Renal cortical epithelial cell (primary cell): ENCODE measurements at regions not wholly inside any gene's neighbourhood (a gene's known extent, or its start where the extent isn't known, plus 50 kb on each side); places are given as distances from the start of the nearest gene placed in this dataset.

Experiments used
- DNase-seq: peaks from one replicate; pipeline ENCODE4 v3.0.0-alpha.2; 2011; ENCODE audit warnings: low read depth

DNA sequence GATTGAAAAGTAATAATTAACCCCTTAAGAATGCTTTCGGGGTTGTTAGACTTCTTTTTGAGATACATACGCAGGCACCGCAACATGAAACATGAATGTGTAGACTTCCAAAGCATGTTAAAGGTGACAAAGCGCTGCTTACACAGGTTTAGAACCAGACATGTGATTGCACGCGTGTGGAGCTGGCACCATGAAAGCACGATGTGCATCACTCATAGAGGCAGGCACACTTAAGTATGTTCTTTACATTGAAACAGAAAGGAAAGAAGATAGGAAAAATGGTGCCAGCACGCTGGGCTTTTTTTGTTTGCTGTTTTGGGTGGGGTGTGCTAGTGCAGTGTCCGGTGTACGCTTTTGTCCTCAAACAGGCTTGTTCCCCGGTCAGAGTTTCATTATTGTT lies 83.6 kb upstream of the PPARA start:
- no peak for DNase-seq

DNA sequence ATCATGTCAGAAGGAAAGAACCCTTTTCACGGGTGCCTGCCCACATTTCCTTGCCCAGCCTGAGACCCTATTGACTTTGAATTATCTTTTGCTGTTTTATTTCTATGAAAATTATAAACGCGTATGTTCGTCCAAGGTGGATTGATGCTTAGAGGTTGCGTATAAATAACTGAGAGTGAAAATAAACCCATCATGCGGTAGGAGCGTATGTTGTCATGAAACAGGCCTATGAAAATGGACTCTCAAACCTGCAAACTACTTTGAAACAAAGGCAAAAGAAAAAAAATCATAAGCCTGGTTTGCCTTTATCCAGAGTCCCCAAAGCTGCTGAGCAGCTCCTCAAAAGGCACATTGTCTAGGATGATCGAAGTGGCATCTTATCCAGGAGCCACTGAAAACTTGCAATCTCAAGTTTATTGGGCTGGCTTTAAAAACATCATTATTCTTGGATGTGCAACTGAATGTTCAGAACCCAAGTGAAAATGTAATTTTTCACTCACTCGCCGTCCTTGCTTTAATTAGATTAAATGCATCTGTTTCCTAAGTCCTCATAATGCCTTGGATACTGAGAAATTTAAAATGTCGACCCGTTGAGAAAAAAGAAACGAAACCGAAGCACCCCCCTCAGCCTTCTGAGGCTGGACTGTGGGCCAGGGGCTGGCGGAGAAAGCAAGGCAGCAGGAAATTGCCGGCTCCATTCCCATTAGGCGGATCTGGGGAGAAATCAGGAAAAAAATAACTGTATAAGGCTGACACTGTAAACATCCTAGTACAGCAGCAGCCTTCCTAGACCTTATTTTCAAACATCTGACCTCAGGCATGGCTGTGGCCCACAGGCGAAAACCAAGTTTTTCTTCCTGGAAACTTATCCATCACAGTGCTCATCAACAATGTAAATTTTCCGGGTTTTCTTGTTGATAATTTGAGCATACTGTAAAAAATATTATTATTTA lies 82.9 kb upstream of the PPARA start:
- no peak for DNase-seq

DNA sequence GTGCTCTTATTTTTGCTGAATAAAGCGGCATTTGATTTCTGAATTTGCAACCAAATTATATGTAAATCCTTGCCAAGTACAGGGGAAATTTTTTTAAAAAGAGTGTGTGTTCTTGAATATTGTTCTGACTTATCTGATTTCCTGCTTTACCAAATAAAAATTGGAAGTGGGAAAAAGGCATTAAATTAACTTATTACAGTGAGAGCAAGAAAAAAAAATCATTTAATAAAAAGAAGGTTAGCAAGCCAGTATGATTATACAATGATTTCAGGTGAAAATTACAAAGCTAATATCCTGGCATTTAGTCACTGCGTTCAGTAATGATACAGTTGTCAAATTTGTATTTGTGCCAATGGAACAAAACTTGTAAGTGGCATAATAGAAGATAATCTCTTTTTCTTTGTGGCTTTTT lies 82.1 kb upstream of the PPARA start:
- no peak for DNase-seq

DNA sequence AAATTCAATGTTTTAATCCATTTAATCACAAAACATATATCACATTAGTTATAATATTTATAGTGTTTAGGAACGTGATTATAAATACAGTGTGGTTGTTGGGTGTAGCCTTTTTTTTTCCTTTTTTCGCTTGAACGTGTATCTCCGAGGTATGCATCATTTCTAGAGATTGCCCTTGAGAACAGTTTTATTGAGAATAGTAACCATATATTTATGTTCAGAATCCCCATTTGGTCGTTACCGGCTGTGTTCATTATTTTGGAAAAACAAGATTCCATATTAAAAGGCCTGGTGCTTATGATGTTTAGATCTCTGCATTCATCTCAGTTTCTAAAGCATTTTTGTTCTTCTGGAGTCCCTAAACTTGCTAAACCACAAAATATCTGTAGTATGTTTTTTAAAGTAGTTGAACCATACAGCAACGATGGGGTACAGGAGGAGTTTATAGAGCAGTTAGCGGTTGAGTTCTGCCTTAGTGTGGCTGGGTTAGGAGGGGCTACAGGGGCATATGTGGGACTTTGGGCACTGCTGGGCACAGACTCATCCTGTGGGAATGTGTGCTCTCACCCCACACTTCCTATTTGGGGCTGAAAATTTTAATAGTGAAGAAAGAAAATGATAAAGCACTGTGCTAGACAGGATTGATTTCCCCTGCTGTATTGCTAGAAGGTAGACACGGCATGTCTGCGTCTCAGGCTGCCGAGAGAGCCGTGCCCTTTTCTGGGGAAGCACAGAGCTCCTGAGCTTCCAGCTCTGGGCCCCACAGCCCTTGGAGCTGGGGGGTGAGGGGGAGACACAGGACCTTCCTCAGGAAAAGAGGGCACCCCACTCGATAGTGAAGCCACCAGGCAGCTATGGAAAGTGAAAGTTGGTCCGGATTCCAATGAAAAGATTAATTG lies 81.5 kb upstream of the PPARA start:
- peak; percentile 73 for DNase-seq

DNA sequence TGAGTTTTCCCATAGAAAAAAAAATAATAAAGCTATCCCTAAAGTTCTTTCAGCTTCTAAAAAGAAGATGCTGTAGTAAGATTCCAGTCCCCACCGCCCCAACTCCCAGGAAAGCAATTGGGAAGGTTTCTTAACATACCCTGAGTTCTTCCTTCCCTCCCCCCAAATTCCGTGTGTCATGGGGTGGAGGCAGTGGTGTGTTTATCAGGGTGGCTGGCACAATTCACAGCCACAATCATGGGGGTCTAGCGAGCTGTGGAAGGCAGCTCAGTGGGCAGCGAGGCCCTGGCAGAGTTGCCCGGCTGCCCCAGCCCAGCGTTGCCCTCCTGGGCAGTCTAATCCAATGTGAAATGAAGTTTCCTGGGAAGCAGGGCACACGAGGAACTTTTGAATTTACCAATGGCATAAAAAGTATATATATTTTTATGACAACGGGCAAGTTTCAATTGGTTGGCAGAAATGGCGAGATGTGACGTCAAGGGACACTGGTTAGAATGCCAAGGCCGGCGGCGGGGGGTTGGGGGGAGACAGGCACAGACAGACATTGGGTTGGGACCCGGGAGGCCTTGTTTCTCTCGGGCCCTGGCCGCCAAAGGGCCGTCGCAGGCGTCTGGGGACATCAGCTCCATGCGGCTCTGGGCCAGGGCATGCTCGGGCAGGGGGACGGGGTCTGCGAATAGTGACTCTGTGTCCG lies 80.7 kb upstream of the PPARA start:
- peak; percentile 95 for DNase-seq

DNA sequence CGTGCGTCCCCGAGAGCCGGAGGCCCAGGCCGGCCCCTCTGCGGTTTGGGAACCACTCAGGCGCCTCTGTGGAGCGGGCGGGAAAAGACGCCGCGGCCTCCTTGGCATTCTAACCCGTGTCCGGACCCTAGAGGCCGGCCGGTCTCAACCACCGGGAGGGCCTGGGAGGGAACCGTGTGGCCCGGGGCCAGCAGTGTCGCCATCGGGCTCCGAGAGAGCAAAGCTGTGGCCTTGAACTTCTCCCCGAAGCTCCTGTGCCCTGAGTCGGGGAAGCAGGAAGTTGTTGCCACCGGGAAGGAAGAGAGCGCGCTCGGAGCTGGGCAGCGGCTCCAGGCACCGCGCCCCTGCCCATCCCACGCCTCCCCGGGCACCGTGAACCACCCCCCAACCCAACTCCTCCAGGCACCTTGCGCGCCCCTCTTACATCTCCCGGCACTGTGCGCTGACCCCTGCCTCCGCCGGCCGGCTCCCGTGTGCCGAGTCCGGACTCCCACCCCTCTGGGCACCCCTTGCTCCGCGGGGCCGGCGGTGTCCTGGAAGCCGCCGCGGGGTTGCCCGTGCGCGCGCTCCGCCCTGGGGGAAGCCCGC lies 80.0 kb upstream of the PPARA start:
- no peak for DNase-seq

DNA sequence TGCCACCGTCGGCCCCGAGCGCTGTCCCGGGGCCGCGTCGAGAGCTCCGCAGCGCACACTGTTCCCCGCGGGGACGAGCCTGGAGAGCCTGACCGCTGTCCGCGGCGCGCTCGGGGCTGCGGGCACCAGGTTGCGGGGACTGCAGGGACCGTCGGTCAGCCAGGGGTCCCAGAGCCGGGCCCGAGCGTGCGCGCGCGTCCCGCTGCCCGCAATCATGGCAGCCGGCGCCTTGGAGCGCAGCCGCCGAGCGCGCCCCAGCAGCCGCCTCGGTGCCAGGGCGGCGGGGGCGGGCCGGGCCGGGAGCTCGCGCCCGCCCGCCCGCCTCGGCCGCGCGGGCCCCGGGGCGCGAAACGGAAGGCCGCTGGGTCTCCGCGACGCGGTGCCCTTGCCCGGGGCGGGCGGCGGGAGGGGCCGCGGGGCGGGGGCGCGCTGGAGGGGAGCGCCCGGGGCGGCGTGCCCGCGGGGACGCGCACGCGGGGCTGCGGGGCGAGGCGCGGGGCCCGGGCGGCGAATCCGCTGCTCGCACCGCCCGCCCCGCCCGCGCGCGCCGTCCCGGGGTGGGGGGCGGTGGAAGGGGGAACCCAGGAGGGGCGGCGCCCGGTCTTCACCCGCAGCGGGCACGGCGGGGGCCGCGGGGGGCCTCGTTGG lies 79.4 kb upstream of the PPARA start:
- no peak for DNase-seq

DNA sequence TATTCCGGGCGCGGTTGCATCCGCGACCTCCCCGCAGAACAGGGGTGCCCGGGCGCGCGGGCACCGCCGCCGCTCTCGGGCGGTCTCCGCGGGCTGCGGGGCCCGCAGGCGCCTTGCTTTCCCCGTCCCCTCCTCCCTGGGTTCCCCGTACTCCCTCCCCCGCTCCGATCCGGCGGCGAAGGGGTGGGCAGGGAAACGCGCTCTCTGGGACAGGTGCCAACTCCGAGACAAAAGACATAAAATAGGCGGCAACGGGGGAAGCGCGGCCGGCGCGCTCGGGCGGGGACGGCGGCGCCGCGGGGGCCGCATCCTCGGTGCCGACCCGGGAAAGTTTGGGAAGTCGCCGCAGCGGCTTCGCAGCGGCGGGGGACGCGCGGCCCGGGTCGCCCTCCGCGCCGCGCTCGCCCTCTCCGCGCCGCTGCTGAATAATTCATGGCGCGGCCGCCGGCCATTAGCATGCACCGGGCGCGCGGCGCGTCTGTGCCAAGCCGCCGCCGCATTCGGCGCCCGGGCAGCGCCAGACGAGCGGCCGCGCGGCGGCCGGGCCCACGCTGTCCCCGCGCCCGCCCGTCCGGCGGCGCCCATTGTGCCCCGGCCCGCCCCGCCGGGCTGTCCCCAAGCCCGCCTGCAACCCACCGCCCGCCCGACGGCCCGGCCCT lies 78.7 kb upstream of the PPARA start:
- peak; percentile 73 for DNase-seq

DNA sequence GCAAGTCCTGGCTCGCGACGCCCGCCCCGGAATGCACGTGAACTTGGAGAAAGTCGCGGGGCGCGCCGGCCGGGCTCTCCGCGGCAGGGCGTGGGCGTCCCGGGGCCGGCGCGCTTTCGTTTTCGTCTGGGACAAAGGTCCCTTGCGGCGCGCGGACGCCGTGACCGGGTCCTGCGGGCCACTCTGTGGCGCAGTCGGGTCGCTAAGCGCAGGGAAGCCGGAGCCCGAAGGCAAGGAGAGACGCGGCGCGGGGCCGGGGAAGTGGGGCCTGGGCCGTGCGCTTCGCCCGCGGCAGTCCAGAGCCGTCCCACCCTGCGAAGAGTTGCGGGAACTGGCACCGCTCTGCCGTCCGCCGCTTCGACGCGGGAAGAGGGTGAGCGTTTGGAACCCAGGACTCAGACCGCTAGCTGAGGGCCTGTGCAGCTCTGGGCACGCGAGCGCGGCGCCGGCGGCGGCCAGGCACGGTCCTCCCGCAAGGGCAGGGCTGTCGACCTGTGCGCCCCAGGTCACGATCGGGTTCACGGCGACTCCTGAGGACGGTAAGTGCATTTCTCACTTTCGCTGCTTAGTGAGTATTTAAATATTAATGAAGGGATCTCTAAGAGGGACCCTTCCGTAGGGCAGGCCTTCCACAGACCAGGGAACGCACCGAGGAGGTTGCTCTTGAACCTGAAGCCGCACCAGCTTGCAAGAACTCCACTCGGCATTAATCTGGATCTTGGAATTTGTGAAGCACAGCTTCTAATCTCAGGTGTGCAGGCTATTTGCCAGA lies 78.0 kb upstream of the PPARA start:
- no peak for DNase-seq

DNA sequence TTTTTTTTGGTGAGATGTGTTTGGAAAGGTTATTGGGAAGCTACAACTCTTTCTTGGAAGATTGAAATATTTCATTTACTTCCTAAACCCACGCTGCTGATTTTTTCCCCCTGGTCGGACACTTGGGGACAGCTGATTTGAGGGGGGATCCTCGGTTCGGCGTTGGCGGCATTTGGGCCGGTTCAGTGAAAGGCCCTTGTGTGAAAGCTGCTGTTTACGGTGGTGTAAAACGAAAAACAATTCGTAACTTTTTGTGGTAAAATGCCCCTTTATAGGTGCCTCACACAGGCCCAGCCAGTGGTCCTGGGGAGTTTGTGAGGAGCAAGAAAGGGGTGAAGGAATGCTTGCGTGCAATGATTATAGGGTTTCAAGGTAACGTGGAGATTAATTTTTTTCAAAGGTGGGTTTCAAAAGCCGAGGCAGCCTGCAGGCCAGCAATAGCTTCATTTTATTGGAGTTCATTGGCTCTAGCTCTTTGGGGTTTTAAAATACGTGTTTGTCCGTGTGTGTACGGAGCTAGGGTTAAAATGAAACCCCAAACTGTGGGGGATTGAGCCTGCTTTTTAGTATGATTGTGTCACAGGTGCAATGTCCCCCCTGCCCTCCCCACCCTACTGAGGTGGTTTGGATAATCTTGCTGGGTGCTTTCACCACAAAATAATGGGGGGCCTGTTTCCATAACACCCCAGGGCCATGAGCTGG lies 77.2 kb upstream of the PPARA start:
- no peak for DNase-seq

DNA sequence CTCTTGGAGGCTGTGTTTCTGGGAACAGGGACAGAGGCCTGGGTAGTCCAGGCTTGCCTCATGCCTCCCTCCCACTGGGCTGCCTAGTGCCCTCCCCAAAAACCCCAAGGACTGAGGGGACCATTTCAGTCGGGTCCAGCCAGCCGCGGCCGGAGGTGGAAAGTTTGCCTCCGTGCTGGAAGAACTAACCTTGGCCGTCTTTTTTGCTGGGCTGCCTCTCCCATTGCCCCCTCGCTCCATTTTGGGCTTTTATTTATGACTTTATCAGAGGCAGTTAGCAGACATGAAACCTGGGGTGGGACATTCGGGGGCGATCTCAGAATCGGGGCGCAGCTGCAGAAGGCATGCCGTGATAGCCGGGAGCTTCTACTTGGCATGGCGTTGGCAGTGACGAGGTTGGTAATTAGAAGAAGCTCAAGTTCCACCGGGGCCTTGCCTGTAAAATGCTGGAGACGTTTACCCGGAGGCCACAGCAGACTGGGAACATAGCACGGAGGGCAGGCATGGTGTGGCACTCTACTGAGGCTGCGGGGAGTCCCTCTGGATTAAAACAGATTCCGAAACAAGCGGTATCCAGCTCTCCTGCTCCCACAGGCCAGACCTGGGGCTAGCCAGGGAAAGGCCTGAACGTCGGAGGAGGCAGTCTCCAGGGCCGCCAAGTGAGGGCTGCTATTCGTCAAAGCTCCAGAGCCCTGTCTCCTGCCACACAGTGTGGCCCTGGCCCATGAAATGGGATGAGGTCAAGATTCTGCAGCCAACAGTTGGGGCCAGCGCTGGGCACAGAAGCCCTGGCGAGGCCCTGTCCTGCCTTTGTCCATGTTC lies 76.4 kb upstream of the PPARA start:
- no peak for DNase-seq

DNA sequence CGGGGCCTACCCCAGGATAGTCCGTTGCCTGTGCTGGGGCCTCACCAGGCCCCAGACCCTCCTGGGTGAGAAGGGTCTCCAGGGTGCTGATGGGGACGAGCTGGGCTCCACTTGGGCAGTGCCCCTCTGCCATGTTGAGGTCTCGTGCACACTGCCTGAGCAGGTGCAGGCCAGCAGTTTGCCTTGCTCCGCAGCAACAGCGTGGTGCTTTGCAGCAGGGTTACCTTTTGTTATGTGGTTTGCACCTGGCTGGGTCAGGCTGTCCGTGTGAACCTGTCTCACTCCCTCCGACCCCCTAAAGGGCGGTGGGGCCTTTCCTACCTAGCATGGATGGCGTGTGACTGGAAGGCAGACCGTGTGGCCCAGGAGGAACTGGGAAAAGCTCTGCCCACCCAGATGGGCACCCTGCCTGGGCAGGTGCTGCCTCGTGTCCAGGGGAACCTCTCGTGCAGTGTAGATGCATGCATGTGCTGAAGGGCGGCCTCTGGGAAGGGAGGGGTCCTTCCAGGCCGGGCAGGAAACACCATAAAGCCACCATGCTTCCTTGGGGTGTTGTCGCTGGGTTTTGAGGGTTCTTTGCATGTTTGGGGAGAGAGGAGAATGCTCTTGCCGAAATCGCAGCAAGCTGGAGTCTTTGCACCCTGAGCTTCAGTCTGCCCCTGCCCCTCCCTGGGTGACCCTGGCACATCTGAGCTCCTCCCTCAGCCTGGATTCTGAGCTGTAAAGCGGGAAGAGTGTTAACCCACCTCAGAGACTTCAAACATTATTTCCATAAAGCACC lies 75.4 kb upstream of the PPARA start:
- no peak for DNase-seq

DNA sequence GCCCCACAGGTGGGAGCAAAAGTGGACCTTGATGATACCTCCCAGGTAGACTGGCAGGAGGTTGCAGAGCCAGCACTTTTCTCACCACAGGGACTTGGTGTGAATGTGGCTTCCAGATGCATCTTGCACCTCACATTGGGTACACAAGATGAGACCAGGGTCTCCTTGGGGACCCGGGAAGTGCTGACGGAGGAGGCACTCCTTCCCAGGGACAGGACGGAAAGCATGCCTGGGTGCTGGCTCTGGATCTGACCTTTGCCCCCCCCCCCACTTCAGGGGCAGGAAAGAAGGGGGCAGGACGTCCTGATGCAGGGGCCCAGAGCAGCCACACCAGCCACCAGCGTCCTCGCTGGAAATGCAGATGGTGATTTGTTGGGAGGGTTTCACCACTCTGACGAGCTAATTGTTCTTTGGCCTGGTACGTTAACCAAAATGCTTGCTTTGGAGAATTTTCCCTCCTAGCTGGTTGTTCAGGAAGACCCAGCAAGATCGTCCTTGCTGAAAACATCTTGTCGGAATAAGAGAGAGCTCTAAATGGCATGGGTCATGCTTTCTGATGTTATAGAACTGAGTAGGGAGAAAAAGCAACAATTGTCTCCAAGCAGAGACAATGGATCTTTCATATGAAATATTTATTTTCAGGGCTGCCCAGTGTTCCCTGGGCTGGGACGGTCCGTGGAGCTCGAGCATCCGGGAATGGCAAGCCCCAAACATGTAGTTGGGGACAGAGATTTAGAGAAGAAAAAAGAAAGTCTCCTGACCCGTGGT lies 74.4 kb upstream of the PPARA start:
- no peak for DNase-seq

DNA sequence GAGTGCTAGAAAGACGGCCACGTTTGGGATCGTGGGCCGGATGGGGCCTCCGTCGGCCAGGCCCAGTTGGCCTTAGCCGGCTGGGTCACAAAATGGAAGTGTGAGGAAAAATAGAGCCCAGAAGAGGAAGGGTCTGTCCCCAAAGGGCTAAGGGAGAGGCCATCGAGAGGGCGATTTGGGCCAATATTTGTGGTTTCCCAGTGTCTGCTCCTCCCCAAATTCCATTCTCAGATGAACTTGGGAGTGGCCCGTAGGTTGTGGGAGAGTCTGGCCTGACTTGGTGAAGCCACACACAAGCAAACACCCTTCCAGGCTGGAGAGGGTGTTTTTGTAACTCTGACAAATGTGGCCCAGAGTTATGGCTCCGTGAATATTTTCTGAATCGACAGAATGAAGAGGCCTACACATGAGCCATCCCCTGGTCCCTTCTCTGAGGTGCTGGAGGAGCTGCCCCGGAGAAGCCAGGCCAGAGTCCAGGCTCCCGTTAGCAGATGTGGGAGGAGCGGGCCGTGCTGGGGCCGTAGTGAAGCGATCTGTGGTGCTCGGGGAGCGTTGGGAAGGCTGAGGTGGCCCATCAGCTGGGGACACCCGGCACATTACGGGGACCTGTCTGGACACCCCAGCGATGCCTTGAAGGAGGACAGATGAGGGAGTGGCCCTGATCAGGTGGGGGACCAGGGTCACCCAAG lies 73.5 kb upstream of the PPARA start:
- DNase-seq: no peak

DNA sequence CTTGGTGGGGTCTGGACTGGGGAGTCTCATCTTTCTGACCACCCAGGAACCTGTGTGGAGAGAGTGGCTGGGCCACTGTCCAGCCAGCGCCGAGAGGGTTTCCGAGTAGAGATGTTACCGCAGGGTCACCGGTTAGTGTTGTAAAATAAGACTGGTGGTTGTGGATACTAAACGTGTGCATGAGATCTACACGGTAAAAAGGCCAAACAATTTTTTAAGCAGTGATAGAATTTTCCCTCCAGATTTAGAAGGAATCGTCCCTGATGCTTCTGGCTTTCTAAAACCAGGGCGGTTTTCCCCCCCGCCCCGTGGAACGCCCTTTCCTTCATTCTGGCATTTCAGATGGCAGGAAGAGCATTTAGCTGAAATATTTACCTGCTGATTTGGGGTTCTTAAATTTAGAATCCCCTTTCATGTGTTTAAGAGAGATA lies 72.6 kb upstream of the PPARA start:
- no peak for DNase-seq
